K562 (cell line): ENCODE measurements at regions not wholly inside any gene's neighbourhood (a gene's known extent, or its start where the extent isn't known, plus 50 kb on each side); places are given as distances from the start of the nearest gene placed in this dataset.

Experiments
- ATAC-seq: fragments of 200-7000 bp; cut with Tn5 transposase; 3 replicates; pipeline ENCODE4 v1.9.1; 2020; ENCODE audit warnings: moderate library complexity
- BruUV-seq: library from RNA; stranded (reverse); fragments of 400-500 nt; replicated peaks from 2 replicates; lab custom pipeline; 2021; lab: Mats Ljungman, UMichigan
- CTCF ChIA-PET: fragments of 300-600 bp; formaldehyde crosslinking; extraction: SDS; loops from one replicate; lab custom pipeline; 2021; ENCODE audit warnings: low intra/inter-chr PET ratio; lab: Yijun Ruan, JAX
- POLR2A ChIA-PET: fragments of 300-600, 350-650 bp; sonication (Branson Sonifier 250); formaldehyde crosslinking; extraction: SDS; loops from one replicate; lab custom pipeline; 2021; ENCODE audit warnings: antibody characterized with exemption, inconsistent platforms; lab: Yijun Ruan, JAX
- DNase-seq, 4 experiments: peaks; one replicate each; pipeline versions ENCODE4 v3.0.0 to v3.0.0-alpha.2; 2011 to 2018; ENCODE audit warnings: low spot score in 3 of 4, mixed read lengths in 3 of 4; ENCODE audit errors: extremely low read depth in 1 of 4
- FAIRE-seq: peaks from 2 replicates; lab custom pipeline; 2011; peaks lifted over from hg19 to GRCh38; lab: Jason Lieb, UNC
- H2AFZ ChIP-seq: 2 replicates; pipeline ENCODE4 v1.6.0; 2011; ENCODE audit warnings: low read depth, low read length, control low read depth, inconsistent platforms
- H3K27ac ChIP-seq: fragments of 200-600 bp; 3 replicates; pipeline ENCODE4 v1.8.0; 2011; ENCODE audit warnings: low read depth, mild to moderate bottlenecking, control low read depth, inconsistent platforms, low read length, moderate library complexity, mixed read lengths; ENCODE audit errors: extremely low read depth
- H3K27me3 ChIP-seq, 2 experiments: fragments of 300-600 bp in 1 of 2; 2 replicates in 1 of 2; 3 replicates in 1 of 2; pipeline versions ENCODE4 v1.6.0 to v1.8.0; 2011; ENCODE audit warnings: inconsistent platforms in 2 of 2, low read length in 2 of 2, mild to moderate bottlenecking in 1 of 2, mixed read lengths in 1 of 2, moderate library complexity in 1 of 2; ENCODE audit not compliant: control insufficient read depth in 2 of 2, insufficient read depth in 2 of 2
- H3K36me3 ChIP-seq: fragments of 300-600 bp; 3 replicates; pipeline ENCODE4 v1.8.0; 2011; ENCODE audit warnings: mild to moderate bottlenecking, low read length, inconsistent platforms; ENCODE audit not compliant: control insufficient read depth, insufficient read depth
- H3K4me1 ChIP-seq, 2 experiments: fragments of 200-600 bp in 1 of 2; replicated peaks in 1 of 2; 2 replicates in 1 of 2; 3 replicates in 1 of 2; pipeline versions ENCODE4 v1.5.1 to v1.8.0; 2011; ENCODE audit warnings: inconsistent platforms in 2 of 2, low read length in 2 of 2, mild to moderate bottlenecking in 1 of 2, mixed read lengths in 1 of 2, moderate library complexity in 1 of 2; ENCODE audit not compliant: control insufficient read depth in 2 of 2, insufficient read depth in 2 of 2
- H3K4me2 ChIP-seq: 2 replicates; pipeline ENCODE4 v1.6.1; 2011; ENCODE audit warnings: low read length, control low read depth, inconsistent platforms, mixed read lengths; ENCODE audit not compliant: insufficient read depth
- H3K4me3 ChIP-seq: fragments of 200-600 bp; sonication (generic), shearing (Covaris generic); 2 replicates; pipeline ENCODE4 v1.5.1; 2016; ENCODE audit warnings: control low read depth, inconsistent platforms
- H3K79me2 ChIP-seq: fragments of 200-600 bp; 3 replicates; pipeline ENCODE4 v1.8.0; 2011; ENCODE audit warnings: low read length, inconsistent platforms; ENCODE audit not compliant: control insufficient read depth, insufficient read depth
- H3K9ac ChIP-seq, 2 experiments: 2 replicates each; pipeline versions ENCODE4 v1.6.0 to v1.6.1; 2011; ENCODE audit warnings: low read depth in 2 of 2, low read length in 2 of 2, control low read depth in 1 of 2, inconsistent platforms in 1 of 2, mild to moderate bottlenecking in 1 of 2, mixed read lengths in 1 of 2; ENCODE audit not compliant: insufficient read depth in 1 of 2
- H3K9me1 ChIP-seq: one replicate; pipeline ENCODE4 v1.6.0; 2011; ENCODE audit warnings: inconsistent platforms, mild to moderate bottlenecking, low read length, moderate library complexity; ENCODE audit not compliant: control insufficient read depth, insufficient read depth
- H3K9me3 ChIP-seq: replicated peaks from 2 replicates; pipeline ENCODE4 v1.5.1; 2011; ENCODE audit warnings: low read depth, low read length, inconsistent platforms; ENCODE audit not compliant: control insufficient read depth, insufficient read depth
- H4K20me1 ChIP-seq: replicated peaks from 2 replicates; pipeline ENCODE4 v1.6.1; 2011; ENCODE audit warnings: low read length, inconsistent platforms, mixed read lengths; ENCODE audit not compliant: control insufficient read depth, insufficient read depth
- ASH1L ChIP-seq: fragments of 450-650 bp; IDR thresholded peaks from 2 replicates; pipeline ENCODE4 v1.6.1; 2018; ENCODE audit warnings: borderline replicate concordance, mild to moderate bottlenecking, low read depth; ENCODE audit not compliant: partially characterized antibody
- CSDE1 ChIP-seq, 2 experiments: fragments of 450-650 bp; IDR thresholded peaks; 2 replicates each; pipeline ENCODE4 v1.6.1; 2016; ENCODE audit warnings: mild to moderate bottlenecking in 1 of 2
- GTF3C2 ChIP-seq: IDR thresholded peaks from 3 replicates; pipeline ENCODE4 v1.6.1; 2011; ENCODE audit warnings: borderline replicate concordance, mild to moderate bottlenecking, moderate library complexity; ENCODE audit not compliant: insufficient read length; ENCODE audit errors: extremely low read depth
- HCFC1 ChIP-seq: IDR thresholded peaks from 2 replicates; pipeline ENCODE4 v1.6.1; 2012; ENCODE audit warnings: low read depth, low read length, improper control_type of control experiment
- ILF3 ChIP-seq: fragments of 450-650 bp; IDR thresholded peaks from 2 replicates; pipeline ENCODE4 v1.6.1; 2018; ENCODE audit warnings: antibody characterized with exemption, mild to moderate bottlenecking, moderate library complexity, borderline replicate concordance
- IRF9 ChIP-seq: fragments of 450-650 bp; IDR thresholded peaks from 2 replicates; pipeline ENCODE4 v1.6.1; 2016; ENCODE audit warnings: missing biosample characterization, missing genetic modification characterization
- JUN ChIP-seq, 2 experiments: sonication (generic) in 1 of 2; formaldehyde crosslinking in 1 of 2; IDR thresholded peaks; 2 replicates each; pipeline versions ENCODE4 v1.6.1 to v1.8.0; 2012 to 2022; ENCODE audit warnings: borderline replicate concordance in 2 of 2, mild to moderate bottlenecking in 2 of 2, improper control_type of control experiment in 1 of 2, low read depth in 1 of 2, low read length in 1 of 2, missing genetic modification reagents in 1 of 2
- MAFK ChIP-seq: IDR thresholded peaks from 2 replicates; pipeline ENCODE4 v1.6.1; 2011; ENCODE audit warnings: low read length, improper control_type of control experiment
- RBM22 ChIP-seq: fragments of 200-400 bp; formaldehyde crosslinking; IDR thresholded peaks from 2 replicates; pipeline ENCODE4 v1.6.1; 2018; ENCODE audit warnings: low read length, low read depth; ENCODE audit not compliant: poor library complexity, severe bottlenecking
- SMAD2 ChIP-seq: fragments of 150-350 bp; IDR thresholded peaks from 2 replicates; pipeline ENCODE4 v1.6.1; 2014; ENCODE audit warnings: low read depth, mild to moderate bottlenecking, low read length
- TFAP4 ChIP-seq: sonication (generic); formaldehyde crosslinking; IDR thresholded peaks from 2 replicates; pipeline ENCODE4 v1.8.0; 2022; ENCODE audit warnings: missing genetic modification reagents, mild to moderate bottlenecking, moderate library complexity, borderline replicate concordance
- TOE1 ChIP-seq, 2 experiments: fragments of 450-650 bp in 1 of 2; sonication (generic) in 1 of 2; formaldehyde crosslinking in 1 of 2; IDR thresholded peaks; 2 replicates each; pipeline versions ENCODE4 v1.7.1 to v1.8.0; 2016 to 2022; ENCODE audit warnings: borderline replicate concordance in 2 of 2, mild to moderate bottlenecking in 2 of 2, antibody characterized with exemption in 1 of 2, inconsistent platforms in 1 of 2, low read depth in 1 of 2, missing genetic modification reagents in 1 of 2, moderate library complexity in 1 of 2
- XRCC3 ChIP-seq: fragments of 450-650 bp; IDR thresholded peaks from 2 replicates; pipeline ENCODE4 v1.6.1; 2017; ENCODE audit warnings: mild to moderate bottlenecking, moderate library complexity
- in situ Hi-C: fragments of 300-500 bp; cut with MboI; formaldehyde crosslinking; loops from 4 replicates; pipeline ENCODE4 v1.15.0; 2018; ENCODE audit warnings: inconsistent platforms, mixed read lengths
- intact Hi-C: fragments of 100-400 bp; cut with micrococcal nuclease; formaldehyde crosslinking; loops from 2 replicates; pipeline ENCODE4 v1.14.2; 2022
- TF ChIP-seq, protein P1 (sequence below): fragments of 250-450 bp; sonication (Bioruptor Pico); IDR thresholded peaks from 2 replicates; pipeline ENCODE4 v1.8.0; 2022; ENCODE audit warnings: inconsistent platforms

DNA sequence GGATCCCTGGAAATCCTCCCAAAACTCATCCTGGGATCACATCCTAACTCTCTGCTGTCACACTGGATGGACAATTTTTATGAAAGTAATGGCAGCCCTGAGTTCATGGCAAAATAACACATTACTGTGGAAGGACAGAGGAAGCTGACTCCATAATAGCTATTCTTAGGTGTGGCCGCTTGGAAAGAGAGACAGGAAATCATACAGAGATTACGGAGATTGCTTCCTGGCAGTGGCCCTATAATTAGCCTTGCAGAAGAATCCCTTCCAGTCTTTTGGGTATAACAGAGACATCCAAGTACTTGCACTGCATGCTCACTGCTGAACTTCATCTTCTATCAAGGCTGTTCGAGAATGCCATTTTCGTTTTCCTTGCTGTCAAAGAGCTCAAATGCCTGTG lies 133.1 kb upstream of the VCX start (continued):
- TF ChIP-seq GTF3C2 (no peak), ASH1L (no peak)

DNA sequence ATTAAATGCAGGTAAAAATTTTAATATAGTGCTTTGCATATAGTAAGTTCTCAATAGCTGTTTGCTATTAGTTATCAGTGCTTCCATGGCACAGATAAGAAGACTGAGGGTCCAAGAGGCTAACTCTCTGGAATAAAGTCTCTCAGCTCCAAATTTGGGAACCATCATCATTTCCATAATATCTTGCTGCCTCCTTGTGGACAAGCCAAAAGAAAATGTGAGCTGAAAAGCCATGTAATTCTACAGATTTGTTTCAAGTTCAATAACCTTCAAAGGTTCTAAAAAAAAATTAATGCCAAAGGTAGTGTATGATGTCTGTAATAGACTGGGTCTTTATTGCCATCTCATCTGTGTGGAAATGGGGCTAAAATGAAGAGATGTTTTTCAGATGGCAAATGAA lies 136.9 kb upstream of the VCX start:
- no TSS peak for BruUV-seq
- Histone ChIP-seq H3K36me3 (no peaks in the 10 kb centered on the region), H3K4me3 (no peak overlapping the region), H3K9ac (no peak overlapping the region), H3K4me1 (no peaks in the 10 kb centered on the region), H3K4me2 (no peak overlapping the region), H3K9me1 (no peaks in the 10 kb centered on the region), H3K27ac (no peak overlapping the region), H3K79me2 (no peaks in the 10 kb centered on the region), H3K9me3 (no peaks in the 10 kb centered on the region), H3K27me3 (no peaks in the 10 kb centered on the region), H4K20me1 (no peaks in the 10 kb centered on the region), H2AFZ (no peak overlapping the region)
- ChIA-PET POLR2A (no interaction called here), CTCF (no interaction called here)
- no peak for ATAC-seq
- intact Hi-C loops: no loop called here
- no peak for DNase-seq
- FAIRE-seq: no peak
- in situ Hi-C loops: no loop called here
- TF ChIP-seq, protein P1, sequence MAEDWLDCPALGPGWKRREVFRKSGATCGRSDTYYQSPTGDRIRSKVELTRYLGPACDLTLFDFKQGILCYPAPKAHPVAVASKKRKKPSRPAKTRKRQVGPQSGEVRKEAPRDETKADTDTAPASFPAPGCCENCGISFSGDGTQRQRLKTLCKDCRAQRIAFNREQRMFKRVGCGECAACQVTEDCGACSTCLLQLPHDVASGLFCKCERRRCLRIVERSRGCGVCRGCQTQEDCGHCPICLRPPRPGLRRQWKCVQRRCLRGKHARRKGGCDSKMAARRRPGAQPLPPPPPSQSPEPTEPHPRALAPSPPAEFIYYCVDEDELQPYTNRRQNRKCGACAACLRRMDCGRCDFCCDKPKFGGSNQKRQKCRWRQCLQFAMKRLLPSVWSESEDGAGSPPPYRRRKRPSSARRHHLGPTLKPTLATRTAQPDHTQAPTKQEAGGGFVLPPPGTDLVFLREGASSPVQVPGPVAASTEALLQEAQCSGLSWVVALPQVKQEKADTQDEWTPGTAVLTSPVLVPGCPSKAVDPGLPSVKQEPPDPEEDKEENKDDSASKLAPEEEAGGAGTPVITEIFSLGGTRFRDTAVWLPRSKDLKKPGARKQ (CRISPR knock-in tag): no peak
- TF ChIP-seq SMAD2 (no peak), JUN (IDR thresholded peaks at IDR 0.05; ENCODE audit: borderline replicate concordance, low read depth, low read length) (no peak), JUN (CRISPR knock-in tag; IDR thresholded peaks at IDR 0.05; ENCODE audit: borderline replicate concordance) (no peak), IRF9 (tag) (no peak), CSDE1 (IDR thresholded peaks at IDR 0.05) (no peak), ILF3 (no peak), XRCC3 (no peak), HCFC1 (no peak), TFAP4 (CRISPR knock-in tag) (no peak), TOE1 (IDR thresholded peaks at IDR 0.05; ENCODE audit: borderline replicate concordance) (no peak), TOE1 (CRISPR knock-in tag; IDR thresholded peaks at IDR 0.05; ENCODE audit: borderline replicate concordance, low read depth) (no peak), MAFK (no peak), RBM22 (no peak)
